ENCODE measurements at regions not wholly inside any gene's neighbourhood (a gene's known extent, or its start where the extent isn't known, plus 50 kb on each side); places are given as distances from the start of the nearest gene placed in this dataset.

GRCh38 chr17:36756695-36757094 lies 155.3 kb downstream of the MRM1 start:
- TF ChIP-seq CTCF (IDR thresholded peaks at IDR 0.05): no peak
- TF ChIP-seq EP300 (IDR thresholded peaks at IDR 0.05): no peak
- no peak for TF ChIP-seq POLR2A (IDR thresholded peaks at IDR 0.05)

Data from tibial nerve (tissue), 4 donors.